Stimulated activated CD8-positive, alpha-beta memory T cell treated with anti-CD3 and anti-CD28 coated beads, Interleukin-15, amount 100 ng/mL, for 1 hour (primary cell): ENCODE measurements at regions not wholly inside any gene's neighbourhood (a gene's known extent, or its start where the extent isn't known, plus 50 kb on each side); places are given as distances from the start of the nearest gene placed in this dataset.

Source experiments
- DNase-seq: peaks from one replicate; pipeline ENCODE4 v3.0.0-alpha.2; 2020; ENCODE audit warnings: low read depth

DNA sequence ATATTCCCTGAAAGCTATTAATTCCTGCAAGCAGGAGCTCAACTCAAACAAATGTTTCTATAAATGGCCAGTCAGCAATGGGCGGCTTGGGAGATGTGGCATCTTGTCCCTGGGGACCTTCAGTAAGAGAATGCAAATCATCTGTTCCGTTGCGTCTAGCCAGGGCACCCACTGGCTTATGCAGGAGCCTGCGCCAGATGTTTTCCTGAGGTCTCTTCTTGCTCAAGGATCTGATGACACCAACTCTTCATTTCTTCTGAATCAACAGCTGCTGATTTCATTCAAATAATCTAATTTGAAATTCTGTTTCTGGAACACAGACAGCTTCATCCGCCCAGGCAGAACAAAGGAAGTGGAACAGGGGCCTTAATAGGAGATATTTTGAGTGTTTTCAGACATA lies 70.0 kb upstream of the AJAP1 start:
- no peak for DNase-seq

DNA sequence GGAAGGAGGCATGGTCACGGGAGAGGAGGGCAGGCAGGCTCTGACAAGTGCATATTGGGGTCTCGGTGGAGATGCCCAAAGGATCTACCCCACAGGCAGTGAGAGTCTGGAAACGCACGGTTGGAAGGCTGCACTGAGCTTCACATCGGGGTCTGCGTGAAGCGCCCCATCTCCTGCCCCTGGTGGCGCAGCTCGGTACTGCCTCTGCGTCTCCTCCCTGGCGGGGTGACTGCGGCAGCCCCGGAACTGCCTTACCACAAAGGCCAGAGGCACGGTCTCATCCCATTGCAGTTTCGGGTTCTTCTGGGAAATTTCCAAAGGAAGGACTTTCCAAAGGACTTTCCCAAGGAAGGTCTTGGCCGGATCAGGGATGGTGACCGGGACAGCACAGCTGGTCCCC lies 69.2 kb upstream of the AJAP1 start:
- peak; percentile 21 for DNase-seq

DNA sequence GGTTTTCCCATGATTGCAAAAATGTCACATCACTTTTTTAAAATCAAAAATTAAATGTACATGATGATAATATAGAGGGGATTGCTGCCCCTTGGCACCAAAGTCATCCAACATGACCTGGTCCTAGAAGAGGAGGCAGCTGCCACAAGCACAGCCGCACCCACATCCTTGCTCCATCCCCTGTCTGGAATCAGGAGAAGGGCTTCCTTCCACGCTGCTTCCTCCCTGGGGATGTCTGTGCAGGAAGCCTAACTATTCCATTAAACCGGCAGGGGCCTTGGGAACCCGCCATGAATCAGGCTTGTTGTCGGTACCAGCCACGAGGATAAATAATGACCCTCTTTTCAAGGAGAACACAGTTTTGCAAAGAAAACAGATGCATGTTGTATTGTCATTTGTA lies 68.7 kb upstream of the AJAP1 start:
- no peak for DNase-seq

DNA sequence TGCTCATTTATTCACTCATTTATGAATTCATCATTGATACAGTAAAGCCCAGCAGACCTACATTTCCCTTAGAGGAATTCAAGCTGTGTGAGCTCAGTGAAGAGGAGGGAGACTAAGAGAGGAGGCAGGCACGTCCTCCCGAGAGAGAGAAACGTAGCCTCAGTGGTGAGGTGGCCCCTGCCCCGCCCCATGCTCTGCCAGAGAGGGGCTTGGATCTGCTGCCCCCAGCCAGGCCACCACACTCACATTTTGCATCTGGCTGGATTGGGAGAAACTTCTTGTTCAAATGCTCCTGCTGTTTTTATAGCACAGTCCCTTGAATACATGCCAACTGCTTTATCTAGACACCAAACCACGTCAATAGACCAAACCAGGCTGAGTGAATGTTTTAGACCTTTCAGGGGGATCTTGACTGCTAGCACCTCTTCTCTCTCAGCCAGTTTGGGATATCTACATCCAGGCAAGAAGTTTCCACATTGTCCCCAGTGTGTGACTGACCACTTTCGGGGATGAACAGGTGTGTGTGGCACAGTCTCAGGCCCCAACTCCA lies 67.7 kb upstream of the AJAP1 start:
- no peak for DNase-seq

DNA sequence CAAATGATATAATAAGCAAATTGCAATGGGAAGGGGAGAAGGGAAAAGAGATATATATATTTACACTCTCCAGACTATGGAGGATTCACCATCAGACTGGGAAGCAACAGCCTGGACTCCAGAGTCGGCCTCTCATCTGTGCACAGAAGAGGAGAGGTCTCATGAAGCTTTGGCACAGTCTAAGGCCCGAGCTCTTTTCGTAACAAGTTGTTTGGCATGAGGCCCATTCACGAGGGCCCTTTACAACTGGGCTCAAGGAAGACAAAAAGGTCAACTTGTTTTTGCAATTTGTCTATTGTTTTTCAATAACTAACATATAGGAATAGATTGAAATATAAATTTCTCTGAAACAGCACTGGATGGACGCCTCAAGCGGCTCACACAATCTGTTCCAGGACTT lies 66.7 kb upstream of the AJAP1 start:
- no peak for DNase-seq

DNA sequence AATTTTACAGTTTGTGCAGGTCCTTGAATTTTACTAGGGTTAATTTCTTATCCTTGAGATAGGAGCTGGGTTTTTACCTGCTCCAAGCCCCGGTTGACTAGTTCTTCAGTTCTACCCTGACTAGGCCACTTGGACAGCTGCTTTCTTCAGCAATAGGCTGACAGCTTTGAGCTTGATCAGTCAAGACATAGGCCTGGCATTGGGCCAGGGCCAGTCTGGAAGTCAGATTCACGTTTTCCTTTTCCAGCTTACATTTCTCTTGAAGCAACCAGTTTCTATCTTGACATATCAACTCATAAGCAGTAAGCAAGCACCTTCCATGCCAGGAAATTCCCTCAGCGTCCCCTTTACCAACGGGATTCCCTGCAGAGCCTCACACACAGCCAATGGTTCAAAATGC lies 63.7 kb upstream of the AJAP1 start:
- no peak for DNase-seq

DNA sequence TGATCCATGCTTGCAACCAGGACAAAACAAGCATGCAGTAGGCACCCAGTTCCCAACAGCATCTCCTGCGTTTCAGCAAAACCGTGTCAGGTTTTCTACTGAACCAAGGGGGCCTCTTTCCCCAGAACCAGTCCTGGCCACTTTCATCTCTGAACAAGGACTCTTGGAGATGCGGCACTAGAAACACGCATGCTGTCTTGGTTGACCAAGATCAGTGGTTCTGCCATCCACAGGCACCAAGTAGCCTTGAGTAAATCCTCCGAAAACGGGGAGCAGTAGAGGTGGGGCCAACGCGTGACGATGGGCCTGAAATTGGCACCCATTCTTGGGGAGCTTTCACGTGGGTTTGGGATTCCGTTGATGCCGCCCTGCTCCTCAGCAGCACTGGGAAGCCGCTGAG lies 62.5 kb upstream of the AJAP1 start:
- no peak for DNase-seq

DNA sequence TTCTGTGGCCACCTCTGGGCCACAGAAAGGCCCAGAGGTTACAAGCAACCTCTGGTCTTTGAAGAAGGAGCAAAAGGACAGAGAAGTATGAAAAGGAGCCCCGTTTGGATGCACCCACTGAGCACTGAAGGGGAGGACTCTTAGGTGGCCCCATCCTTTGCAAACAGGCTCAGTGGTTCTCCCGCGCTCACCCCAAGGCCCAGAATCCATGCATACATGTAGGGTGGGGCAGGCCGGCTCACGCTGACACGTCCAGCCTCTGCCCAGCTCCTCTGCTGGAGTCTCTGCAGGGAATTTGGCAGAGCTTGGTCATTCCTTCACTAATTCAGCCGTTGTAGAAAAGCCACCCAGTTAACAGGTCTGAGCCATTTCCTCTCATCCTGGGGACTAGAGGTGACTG lies 61.3 kb upstream of the AJAP1 start:
- DNase-seq: no peak

DNA sequence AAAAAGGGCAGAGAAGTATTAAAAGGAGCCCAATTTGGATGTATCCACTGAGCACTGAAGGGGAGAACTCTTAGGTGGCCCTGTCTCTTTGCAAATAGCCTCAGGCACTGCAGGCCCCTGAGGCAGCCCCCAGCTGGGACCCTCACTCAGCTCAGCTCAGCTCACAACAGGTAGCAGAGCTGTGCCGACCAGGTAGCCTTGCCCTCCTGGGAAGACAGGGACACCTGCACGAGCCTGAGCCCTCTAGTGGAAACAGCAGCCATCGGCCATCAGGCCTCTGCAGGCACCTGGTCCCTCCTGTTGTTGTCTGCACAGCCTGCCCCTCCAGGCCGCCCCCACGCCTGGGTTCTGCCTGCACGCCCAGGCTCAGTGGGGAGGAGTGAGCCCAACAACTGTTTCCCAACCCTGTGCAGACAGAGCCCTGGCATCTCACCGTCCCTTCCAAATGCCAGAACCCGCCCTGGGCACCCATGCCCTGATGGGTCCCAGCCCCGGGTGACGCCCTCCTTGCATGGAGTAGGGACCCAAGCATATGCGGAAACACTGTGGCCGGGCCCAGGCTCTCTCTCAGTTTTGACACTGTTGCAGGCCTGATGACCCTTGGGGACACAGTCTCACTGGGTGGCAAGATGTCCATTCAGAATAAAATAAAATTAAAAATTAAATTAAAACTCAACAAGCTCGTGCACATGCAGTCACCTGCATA lies 60.0 kb upstream of the AJAP1 start:
- DNase-seq: no peak

DNA sequence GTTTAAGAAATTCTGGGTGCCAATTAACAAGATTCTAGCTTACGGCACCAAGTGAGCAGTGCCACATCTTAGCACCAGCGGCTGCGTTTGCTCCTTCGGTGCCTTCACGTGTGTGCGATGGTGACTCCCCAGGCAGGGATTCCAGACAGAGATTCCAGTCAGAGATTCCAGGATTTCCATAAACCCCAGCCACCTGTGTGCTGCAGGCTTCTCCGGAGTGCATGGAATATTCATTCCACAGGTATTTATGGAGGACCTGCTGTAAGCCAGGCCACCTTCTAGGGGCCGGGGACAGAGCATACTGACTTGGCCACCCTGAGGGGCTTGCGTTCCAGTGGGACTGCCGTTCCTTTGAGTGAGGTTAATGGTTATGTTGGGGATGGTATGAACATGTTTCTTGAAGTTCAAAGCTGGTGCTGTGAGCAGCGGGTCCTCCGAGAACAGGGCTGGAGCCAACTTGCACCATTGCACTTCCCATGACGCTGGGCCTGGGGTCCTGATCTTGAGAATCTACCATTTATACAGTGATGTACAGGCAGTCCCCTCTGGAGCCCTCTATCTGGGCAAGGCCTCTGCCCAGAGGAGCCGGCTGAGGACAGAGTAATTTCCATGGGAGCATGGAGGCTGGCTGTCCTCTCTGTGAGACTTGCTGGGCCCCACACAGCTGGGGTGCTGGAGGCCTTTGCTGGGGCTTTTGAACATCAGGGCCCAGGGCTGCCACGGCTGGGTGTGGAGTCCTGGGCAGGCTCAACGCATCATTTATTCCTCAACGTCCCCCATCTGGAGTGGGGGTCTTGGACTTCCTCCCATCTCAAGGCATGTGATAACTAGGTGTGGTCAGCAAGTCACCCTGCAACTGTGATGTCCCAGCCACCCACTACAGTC lies 58.8 kb upstream of the AJAP1 start:
- DNase-seq: no peak

DNA sequence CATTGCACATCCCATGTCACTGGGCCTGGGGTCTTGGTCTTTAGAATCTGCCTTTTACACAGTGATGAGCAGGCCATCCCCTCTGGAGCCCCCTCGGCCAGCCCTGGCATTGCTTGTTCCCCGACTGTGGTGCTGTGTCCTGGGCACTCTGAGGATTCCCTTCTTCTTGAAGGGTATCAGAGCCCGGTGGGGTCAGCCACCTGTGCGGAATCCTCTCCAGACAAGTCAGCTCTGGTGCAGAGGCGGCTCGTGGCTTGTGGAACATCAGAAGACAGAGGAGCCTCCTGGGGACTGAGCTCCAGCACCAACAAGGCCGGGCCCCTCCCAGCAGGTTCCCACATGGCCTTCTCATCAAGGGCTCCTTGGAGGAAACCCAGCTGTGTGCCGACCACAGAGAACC lies 57.9 kb upstream of the AJAP1 start:
- no peak for DNase-seq

DNA sequence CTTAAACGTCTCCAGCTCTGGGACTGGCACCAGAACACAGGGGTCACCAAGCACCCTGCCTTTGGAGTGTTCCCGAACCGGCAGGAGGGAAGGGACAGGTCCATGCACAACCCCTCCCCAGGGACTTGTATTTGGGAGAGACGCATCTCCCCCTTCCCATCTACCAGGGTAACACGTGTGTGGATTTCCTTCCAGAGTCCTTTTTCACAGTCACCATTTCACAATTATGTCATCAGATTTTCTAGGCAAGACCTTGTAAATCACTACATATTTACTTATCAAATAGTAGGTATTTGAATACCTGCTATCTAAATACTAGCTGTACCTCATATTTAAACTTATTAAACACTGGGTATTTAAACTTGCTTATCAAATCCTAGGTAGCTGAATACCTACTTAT lies 57.4 kb upstream of the AJAP1 start:
- no peak for DNase-seq

DNA sequence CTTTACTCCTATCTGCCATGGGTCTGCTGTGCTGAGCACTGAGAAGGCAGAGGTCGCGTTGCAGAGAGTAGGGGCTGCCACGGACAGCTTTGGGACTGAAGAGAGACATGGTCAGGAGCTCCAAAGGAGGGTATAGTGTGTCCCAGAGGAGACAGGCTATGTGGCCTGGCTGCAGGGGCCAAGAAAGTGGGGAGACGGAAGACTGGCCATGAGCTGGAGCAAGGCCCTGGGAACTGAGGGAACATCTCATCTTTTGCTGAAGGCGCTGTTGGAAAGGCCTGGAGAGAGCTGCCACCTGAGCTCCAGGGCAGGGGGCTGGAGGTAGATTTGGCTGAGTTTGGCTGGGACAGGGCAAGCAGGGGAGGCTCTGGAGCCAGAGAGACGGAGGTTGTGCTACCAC lies 55.8 kb upstream of the AJAP1 start:
- DNase-seq: no peak

DNA sequence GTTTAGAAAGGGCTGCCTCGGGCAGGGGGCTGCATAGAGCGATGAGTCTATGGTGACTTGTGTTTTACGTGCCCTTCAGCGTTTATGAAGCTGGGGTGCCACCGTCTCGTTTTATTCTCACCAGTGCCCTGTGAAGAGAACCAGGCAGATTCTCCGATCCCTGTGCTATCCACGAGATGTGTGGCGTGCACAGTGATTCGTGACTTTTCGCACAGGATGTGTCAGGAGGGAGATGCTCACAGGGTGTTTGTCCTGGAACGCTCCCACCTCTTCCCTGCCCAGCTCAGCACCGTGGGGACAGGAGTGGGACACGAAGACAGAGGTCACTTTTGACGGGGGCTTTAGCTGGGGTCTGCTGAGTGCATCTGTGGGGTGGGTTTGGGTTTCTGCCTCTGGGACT lies 54.9 kb upstream of the AJAP1 start:
- DNase-seq: no peak

DNA sequence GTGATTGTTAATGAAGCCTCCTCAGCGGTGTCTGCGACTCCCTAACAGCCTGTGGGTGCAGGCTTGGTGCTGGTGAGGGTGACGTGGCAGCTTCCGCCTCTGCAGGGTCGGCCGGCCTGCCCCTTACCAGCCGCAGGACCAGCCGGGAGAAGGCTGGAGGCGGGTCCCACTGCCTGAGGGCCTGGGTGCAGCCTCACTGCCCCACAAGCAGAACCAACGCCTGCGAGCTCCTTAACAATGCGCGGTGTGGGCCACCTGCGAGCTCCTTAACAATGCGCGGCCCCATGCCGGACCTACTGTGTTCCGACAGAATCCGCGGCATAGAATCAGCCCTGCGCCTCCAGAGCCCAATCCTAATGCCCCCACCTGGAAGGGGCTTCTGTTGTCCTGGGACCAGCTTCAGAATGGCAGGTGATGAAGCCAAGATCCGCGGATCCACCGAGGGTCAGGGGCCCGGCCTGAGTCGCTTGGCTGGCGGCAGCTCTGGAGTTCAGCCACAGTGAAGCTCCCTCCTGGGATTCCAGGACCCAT lies 54.4 kb upstream of the AJAP1 start:
- DNase-seq: no peak

DNA sequence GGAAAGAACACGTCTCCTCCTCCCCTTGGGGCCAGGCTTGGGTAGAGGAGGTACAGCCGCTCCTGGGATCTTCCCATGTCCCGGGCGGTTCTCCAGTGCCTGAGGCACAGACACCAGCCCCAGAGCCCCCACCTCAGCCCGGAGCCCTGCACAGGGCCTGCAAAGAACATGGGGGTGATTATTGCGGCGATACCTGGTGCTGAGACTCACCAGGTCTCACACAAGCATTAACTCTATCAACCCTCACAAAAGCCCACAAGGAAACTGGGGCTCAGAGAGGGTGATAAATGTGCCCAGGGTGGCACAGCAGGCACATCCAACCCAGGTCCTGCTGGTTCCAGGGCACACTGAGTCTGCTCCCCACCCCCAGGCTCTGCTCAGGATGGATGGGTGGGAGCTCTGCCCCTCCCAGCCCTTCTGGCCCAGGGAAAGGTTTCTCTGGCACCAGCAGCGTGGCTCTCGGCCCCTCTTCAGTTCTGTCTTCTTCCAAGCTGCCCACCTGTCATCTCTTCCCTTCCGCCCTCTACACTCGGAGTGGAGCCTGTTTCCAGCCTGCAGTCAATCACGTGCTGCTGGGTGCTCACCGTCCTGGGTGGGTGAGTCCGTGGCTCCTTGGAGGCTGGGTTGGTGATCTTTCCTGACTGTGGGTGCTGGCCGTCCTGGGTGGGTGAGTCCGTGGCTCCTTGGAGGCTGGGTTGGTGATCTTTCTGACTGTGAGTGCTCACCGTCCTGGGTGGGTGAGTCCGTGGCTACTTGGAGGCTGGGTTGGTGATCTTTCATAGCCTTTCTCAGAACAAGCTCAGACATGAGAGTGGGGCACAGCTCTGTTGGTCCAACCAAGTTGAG lies 53.6 kb upstream of the AJAP1 start:
- DNase-seq: no peak

DNA sequence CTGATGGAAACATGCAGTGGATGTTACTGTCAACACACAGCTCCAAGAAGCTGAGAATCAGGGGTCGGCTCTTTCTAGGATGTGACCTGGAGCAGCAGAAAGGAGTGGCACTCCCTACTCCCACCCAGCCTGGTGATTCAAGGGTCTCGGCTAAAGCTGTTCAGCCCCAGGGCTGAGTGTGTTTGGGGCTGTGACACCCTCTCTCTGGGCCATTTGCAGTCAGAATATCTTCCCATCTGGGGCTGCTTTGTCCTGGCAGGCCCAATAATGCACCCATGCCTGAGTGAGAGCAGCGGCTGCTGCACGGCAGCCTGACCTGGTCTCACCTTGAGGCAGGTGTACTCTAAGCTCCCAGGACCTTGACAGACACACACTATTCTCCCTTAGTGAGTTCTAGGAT lies 52.5 kb upstream of the AJAP1 start:
- DNase-seq: no peak

DNA sequence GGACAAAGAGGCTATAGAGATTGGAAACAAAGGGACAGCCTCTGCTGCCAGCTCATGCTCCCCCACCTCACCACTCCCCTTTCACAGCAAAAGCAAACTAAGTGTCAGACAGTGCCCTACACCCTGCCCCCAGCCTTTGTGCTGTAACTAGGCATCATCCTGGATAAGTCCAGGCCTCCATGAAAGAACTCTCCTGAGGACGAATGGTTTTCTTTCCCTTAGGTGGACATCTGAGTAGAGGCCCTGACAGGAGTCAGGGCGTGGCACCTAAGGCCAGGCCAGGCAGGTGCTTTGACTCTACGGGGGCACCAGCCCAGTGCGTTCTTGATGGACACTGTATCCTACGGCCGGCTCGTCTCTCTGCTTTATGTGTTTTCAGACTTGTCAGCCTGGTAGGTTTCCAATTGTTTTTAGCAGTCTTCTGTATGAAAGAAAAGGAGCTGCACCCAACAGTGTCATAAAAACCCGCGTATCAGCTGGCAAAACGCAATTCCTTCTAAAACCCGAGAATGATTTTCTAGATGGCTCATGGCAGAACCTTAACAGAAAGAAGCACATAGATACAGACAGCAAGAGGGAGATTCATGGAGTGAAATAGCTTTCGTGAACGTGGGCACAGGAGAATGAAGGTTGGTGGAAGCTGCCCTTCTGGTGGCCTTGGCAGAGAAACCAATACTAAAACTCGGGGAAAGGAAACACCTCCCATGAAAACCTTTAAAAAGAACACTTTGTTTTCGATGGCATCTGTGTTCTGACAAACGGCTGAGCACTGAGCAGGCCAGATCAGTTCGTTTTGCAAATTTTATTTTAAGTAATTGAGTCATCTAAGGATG lies 51.7 kb upstream of the AJAP1 start:
- no peak for DNase-seq

DNA sequence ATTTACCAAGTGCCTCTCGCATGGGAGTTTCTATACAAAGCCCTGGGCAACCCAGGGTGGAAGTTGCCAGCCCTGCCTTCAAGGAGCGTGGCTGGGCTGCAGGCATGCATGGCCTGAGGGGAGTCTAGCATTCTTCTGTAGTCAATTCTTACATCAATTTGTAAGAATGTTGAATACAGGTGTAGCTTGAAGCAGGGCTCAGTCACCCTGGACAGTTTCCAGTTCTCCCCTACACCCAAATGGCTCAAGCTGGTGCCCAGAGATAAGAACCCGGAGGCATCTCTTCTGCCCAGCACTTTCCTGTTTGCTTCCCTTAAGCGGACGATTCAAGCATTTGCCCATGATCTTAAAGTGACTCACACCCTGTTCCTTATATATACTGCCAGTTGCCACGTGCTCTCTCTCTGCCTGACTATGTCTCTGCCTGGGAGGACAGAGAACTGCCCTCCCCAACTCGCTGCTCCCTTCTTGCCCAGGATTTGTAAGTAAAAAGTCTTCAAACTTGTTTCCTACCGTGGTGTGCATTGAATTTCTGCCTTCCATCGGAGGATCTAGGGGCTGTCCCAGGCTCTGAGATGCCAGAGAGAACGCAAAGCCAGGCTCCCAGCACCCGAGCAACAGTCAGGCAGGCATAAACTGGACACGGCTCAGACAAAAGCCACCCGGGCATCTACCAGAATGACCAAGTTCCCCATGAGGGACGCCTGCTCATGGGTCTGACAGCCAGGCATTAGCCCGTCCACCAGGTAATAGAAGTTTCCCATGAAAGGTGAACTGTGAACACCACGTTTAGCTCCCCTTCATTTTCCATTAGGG lies 50.9 kb upstream of the AJAP1 start:
- DNase-seq: no peak
